ENCODE measurements at regions not wholly inside any gene's neighbourhood (a gene's known extent, or its start where the extent isn't known, plus 50 kb on each side); places are given as distances from the start of the nearest gene placed in this dataset.

GRCh38 chr6:170187669-170188566 is 103.0 kb downstream of the DLL1 start:
- TF ChIP-seq SIN3A (IDR thresholded peaks at IDR 0.05; ENCODE audit: borderline replicate concordance, insufficient read depth, low read length) (no peak), POLR2AphosphoS5 (IDR thresholded peaks at IDR 0.05; ENCODE audit: low read depth, low read length) (no peak)
